GM12865 (cell line): ENCODE measurements at regions not wholly inside any gene's neighbourhood (a gene's known extent, or its start where the extent isn't known, plus 50 kb on each side); places are given as distances from the start of the nearest gene placed in this dataset.

Experiments used
- DNase-seq: peaks from one replicate; pipeline ENCODE4 v3.0.0; 2010; ENCODE audit warnings: low read depth
- H3K4me3 ChIP-seq: 2 replicates; pipeline ENCODE4 v1.5.1; 2011; ENCODE audit warnings: mild to moderate bottlenecking, low read depth, low read length, control low read depth
- TF ChIP-seq, protein P1 (sequence below): IDR thresholded peaks from 2 replicates; pipeline ENCODE4 v1.5.1; 2011; ENCODE audit warnings: low read length, control low read depth, low read depth, inconsistent platforms; ENCODE audit not compliant: insufficient read depth; ENCODE audit errors: missing control alignments

DNA sequence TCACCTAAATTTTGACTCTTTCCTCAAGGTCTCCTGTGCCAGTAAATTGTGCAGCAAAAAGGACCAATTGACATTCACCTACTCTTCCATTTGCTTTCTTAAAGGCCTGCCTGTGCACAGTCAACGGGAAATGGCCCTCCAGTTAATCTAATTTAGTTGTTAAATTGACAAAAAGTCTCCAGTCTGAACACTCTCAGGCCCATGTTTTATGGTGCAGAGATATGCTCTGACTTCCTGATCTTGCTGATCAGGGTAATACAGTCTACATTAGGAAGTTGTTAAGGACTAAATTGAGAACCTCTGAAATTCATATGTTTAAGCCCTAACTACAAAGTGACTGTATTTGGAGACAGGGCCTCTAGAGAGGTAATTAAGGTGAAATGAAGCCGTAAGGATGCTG lies 133.6 kb upstream of the IL15 start:
- H3K4me3 ChIP-seq = no peak overlapping the region
- TF ChIP-seq, protein P1, sequence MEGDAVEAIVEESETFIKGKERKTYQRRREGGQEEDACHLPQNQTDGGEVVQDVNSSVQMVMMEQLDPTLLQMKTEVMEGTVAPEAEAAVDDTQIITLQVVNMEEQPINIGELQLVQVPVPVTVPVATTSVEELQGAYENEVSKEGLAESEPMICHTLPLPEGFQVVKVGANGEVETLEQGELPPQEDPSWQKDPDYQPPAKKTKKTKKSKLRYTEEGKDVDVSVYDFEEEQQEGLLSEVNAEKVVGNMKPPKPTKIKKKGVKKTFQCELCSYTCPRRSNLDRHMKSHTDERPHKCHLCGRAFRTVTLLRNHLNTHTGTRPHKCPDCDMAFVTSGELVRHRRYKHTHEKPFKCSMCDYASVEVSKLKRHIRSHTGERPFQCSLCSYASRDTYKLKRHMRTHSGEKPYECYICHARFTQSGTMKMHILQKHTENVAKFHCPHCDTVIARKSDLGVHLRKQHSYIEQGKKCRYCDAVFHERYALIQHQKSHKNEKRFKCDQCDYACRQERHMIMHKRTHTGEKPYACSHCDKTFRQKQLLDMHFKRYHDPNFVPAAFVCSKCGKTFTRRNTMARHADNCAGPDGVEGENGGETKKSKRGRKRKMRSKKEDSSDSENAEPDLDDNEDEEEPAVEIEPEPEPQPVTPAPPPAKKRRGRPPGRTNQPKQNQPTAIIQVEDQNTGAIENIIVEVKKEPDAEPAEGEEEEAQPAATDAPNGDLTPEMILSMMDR = no peak
- DNase-seq = no peak

DNA sequence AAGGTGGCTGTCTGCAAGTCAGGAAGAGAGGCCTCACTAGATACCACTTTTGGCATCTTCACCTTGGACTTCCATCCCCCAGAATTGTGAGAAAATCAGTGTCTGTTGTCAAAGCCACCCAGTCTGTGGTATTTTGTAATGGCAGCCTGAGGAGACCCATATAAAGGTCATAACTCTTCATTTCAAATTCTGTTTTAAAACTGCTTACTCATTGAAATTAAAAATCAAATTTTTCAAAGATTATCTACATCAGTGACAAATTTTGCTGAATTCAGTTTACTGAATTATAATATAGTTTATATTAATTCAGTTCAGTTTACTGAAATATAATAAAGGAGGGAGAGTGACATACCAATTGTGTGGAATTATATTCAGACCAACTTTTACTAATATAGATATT lies 133.1 kb upstream of the IL15 start:
- no peak for DNase-seq
- TF ChIP-seq, protein P1 = no peak
- H3K4me3 ChIP-seq = no peak overlapping the region

DNA sequence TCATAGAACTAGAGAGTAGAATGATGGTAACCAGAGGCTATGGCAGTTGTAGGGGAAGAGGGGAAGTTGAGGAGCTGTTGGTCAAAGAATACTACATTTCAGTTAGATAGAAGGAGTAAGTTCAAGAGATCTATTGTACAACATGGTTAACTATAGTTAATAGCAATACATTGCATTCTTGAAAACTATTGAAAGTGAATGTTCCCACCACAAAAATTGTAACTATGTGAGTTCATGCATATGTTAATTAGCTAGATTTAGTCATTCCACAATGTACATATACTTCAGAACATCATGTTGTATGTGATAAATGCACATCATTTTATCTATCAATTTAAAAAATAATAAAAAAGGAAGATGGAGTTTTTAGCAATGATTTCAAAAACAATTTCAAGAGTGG lies 125.3 kb upstream of the IL15 start:
- TF ChIP-seq, protein P1 = no peak
- no peak overlapping the region for H3K4me3 ChIP-seq
- no peak for DNase-seq

GRCh38 chr4:141513866-141514265 lies 122.5 kb upstream of the IL15 start:
- no peak for DNase-seq
- TF ChIP-seq, protein P1 = no peak
- H3K4me3 ChIP-seq = no peak overlapping the region

DNA sequence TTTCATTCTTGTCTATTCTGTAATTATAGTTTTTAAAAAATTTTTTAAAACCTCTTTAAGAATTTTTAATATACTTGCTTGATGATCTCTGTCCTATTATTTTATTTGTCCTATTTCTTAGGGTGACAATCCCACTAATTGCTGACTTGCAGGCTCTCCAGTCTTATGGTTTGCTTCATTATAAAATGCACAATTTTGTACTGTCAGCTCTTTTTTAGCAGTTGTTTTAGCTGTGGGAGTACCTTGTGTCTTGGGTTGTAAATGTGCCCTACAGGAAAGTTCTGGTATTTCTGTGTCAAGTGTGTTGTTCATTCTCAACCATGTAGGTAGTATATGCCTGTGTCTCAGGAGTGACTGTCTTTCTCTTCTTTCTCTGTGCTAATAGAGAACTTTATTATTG lies 118.2 kb upstream of the IL15 start:
- DNase-seq = no peak
- TF ChIP-seq, protein P1 = no peak
- no peak overlapping the region for H3K4me3 ChIP-seq

- TF ChIP-seq, protein P1 = no peak
- H3K4me3 ChIP-seq = no peak overlapping the region
- DNase-seq = no peak
These were observed 112.3 kb upstream of the IL15 start for GRCh38 chr4:141524116-141524515.

DNA sequence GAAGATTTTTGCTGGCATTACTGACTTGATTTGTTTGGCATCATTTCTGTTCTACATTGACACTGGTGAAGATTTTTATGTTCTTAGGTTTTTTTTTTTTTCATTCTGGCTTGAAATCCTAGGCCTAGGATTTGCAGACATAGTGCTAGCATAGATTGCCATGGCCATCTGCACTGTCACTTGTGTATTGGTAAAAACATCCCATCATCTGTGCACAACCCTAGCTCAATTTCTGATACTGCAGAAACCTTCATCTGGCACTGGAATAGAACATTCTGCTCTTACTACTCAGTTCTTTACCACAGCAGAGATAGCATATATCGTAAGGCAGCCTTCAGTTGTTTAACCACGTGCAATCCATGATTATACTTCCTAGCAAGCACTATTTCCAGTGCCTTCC lies 111.5 kb upstream of the IL15 start:
- H3K4me3 ChIP-seq = no peak overlapping the region
- no peak for DNase-seq
- TF ChIP-seq, protein P1 = no peak
